Fibroblast of lung (primary cell): ENCODE measurements at regions not wholly inside any gene's neighbourhood (a gene's known extent, or its start where the extent isn't known, plus 50 kb on each side); places are given as distances from the start of the nearest gene placed in this dataset.
"Not testable (repeated sequence)": the region's sequence is repeated elsewhere in the genome, so short reads cannot be mapped to it uniquely, and the experiment has no call there.

Source experiments
- EZH2 ChIP-seq: IDR thresholded peaks from 2 replicates; pipeline ENCODE4 v1.5.1; 2012; ENCODE audit warnings: low read length, control low read depth, mild to moderate bottlenecking; ENCODE audit errors: missing control alignments
- TF ChIP-seq, protein P1 (sequence below), 2 donors: IDR thresholded peaks in 1 of 2; conservative IDR thresholded peaks in 1 of 2; 1 replicate in 1 of 2; 2 replicates in 1 of 2; pipeline ENCODE4 v1.5.1; 2011 to 2012; ENCODE audit warnings: low read length in 2 of 2, control low read depth in 1 of 2, inconsistent platforms in 1 of 2, low read depth in 1 of 2, mild to moderate bottlenecking in 1 of 2

DNA sequence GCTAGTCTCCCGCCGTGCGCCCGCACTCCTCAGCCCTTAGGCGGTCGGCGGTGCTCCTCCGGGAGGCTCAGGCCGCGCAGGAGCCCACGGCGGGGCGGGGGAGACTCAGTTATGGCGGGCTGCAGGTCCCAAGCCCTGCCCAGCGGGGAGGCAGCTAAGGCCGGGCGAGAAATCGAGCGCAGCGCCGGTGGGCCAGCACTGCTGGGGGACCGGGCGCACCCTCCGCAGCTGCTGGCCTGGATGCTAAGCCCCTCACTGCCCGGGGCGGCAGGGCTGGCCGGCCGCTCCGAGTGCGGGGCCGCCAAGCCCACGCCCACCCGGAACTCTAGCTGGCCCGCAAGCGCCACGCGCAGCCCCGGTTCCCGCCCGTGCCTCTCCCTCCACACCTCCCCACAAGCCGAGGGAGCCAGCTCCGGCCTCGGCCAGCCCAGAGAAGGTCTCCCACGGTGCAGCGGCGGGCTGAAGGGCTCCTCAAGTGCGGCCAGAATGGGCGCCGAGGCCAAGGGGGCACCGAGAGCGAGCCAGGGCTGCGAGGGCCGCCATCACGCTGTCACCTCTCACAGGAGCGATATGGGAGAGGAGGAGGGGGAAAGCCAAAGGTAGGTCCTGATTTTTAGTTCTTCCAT, 90.2 kb upstream of the SEL1L start:
- TF ChIP-seq, protein P1, sequence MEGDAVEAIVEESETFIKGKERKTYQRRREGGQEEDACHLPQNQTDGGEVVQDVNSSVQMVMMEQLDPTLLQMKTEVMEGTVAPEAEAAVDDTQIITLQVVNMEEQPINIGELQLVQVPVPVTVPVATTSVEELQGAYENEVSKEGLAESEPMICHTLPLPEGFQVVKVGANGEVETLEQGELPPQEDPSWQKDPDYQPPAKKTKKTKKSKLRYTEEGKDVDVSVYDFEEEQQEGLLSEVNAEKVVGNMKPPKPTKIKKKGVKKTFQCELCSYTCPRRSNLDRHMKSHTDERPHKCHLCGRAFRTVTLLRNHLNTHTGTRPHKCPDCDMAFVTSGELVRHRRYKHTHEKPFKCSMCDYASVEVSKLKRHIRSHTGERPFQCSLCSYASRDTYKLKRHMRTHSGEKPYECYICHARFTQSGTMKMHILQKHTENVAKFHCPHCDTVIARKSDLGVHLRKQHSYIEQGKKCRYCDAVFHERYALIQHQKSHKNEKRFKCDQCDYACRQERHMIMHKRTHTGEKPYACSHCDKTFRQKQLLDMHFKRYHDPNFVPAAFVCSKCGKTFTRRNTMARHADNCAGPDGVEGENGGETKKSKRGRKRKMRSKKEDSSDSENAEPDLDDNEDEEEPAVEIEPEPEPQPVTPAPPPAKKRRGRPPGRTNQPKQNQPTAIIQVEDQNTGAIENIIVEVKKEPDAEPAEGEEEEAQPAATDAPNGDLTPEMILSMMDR (conservative IDR thresholded peaks at IDR 0.05 in 1 of 2, IDR thresholded peaks at IDR 0.05 in 1 of 2; ENCODE audit: low read depth in 1 of 2, low read length in 2 of 2) = not testable (repeated sequence)
- not testable (repeated sequence) for TF ChIP-seq EZH2
